HG02840 (cell line): ENCODE measurements at regions not wholly inside any gene's neighbourhood (a gene's known extent, or its start where the extent isn't known, plus 50 kb on each side); places are given as distances from the start of the nearest gene placed in this dataset.

Experiments
- ATAC-seq: cut with Tn5 transposase; IDR thresholded peaks from one replicate; pipeline ENCODE4 v1.9.1; 2021; ENCODE audit warnings: mild to moderate bottlenecking, moderate library complexity, moderate number of reproducible peaks; ENCODE audit not compliant: unreplicated experiment, low FRiP score

DNA sequence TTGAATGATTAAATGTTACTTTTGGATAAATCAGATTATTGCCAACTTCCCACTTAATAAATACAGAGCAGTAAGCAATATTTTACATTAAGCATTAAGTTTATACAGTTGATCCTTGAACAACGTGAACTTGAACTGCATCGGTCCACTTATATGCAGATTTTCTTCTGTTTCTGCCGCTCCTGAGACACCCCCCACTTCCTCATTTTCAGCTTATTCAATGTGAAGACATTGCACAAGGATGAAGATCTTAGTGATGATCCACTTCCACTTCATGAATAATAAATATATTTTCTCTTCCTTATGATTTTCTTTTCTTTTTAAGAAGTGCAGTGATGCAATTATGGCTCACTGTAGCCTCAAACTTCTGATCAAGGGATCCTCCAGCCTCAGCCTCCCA, 167.2 kb downstream of the LINC00237 start:
- ATAC-seq, result no peak

DNA sequence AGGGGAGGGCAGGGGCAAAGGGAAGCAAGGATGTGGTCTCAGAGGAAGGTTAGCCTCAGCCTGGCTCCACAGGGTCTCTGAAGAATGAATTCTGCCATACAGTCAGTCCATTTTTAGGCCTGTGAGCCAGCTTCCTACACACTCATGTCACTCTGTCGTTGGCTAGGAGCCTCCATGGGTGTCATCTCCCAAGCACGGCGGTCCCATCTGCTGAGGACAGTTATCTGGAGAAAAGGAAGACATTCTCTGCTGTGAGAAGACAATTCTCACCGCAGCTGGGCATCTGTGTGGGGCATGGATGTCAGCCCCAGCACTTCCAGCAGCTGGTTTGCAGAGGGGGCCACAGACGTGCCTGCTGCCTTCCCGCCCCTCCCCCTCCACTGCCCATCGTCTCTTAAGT, 167.6 kb downstream of the LINC00237 start:
- ATAC-seq, result no peak

DNA sequence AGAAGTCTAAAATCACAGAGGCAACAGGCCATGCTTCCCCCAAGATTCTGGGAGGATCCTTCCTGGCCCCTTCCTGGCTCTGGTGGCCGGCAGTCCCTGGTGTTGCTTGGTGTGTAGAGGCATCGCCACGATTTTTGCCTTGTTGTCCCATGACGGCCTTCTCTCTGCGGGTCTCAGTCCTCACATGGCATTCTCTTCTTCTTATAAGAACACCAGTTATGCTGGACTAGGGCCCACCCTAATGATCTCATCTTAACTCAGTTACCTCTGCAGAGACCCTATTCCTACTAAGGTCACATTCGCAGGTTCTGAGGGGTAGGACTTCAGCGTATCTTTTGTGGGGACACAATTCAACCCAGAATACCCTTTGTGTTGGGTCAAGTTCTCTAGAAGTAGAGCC, 168.0 kb downstream of the LINC00237 start:
- no peak for ATAC-seq

DNA sequence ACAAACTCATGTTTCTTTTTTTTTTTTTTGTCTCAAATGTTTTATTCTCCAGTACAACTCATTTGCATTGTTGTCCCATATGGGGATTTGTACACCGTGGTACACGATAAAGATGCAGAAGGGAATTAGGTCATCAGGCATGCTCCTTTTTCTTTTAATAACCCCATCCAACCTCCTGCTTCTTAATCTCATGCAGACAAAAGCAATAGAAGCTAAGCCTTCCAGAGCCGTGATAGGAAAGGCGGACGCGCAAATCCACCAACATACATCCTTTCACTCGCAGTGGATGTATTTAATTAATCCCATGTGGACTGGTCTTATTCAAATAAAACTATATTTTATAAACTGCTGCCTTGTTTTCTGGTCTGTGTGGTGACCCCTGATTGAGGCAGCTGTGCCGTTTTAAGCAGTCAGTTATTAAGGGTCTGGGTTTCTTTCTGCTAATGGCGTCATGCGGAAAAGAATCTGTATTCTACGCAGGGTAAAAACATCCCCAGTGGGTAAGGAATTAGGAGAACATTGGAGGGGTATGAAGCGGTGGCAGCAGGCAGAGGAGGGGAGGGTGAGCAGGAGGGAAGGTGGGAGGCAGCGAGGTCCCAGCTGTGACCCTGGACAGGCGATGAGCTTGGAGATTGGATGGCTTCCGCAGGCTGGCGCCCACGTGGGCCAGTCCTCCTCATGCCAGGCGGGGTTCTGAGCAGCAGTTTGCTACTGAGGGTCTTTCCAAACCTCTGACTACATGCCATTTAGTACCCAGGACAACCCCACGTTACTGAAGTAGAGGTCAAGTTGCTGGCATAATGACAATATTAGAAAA, 172.8 kb downstream of the LINC00237 start:
- ATAC-seq, result no peak

DNA sequence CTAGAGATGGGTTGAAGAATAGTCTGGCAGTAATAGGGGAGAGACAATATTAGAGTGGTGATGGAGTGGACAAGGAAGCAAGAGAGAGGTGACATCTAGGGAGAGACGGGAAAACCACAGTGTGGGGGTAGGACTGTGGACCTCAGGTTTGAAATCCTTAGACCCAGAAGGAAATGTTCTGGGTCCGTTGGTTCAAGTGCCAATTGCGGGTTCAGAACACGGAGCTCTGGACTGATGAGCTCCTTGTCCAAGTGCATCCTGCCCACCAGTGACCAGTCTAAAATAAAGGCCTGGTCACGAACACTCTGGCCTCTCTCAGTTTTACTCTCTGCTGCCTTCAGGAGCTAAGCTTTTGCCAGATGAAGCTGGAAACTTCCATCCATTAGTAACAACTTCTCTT, 174.0 kb downstream of the LINC00237 start:
- no peak for ATAC-seq

DNA sequence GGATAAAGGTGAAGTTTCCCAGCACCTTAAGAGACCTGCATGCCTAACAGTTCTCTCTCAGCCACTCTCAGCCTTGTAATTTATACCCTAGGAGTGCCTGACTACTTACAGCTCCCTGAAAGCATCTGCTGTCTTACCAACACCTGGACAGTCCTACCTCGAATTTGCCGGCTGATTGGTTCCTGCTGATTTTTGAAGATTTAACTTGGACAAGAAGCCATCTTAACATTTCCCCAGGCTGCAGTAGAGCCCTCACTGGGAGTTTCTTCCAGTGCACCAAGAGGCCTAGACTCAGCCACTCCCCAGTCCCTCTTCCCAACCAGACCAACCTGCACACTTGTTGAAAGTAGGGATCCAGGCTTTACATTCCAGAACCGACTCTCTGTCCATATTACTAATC, 174.5 kb downstream of the LINC00237 start:
- ATAC-seq, result no peak

DNA sequence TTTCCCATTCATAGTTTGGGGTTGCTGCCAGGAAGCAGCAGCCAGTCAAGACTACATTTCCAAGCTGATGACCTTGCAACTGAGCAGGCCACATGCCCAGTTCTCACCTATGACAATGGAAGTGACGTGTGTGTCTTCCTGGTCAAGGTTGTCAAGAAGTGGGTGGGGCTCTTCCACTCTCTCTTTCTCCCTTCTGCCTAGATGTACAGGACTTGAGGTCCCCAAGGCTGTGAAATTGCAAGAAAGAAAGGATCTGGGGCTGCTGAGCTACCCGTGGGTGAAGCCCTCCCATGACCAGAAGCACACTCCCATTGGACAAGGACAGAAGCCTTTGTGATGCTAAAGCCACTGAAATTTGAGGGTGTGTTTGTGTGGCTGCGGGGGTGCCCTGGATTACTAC, 175.1 kb downstream of the LINC00237 start:
- no peak for ATAC-seq

DNA sequence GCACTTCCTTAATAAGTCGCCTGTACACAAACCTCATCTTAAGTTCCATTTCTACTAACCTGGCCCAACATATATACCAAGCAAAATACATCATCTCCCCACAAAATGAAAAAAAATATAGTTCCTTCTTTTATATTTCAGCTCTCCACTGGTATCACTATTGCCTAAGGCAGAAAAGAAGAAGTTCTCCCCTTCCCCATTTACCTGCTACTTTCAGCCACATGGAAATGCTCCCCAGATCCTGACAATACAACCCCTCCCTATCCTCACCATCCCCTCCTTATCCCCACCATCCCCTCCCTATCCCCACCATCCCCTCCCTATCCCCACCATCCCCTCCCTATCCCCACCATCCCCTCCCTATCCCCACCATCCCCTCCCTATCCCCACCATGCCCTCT, 175.7 kb downstream of the LINC00237 start:
- ATAC-seq, result no peak

DNA sequence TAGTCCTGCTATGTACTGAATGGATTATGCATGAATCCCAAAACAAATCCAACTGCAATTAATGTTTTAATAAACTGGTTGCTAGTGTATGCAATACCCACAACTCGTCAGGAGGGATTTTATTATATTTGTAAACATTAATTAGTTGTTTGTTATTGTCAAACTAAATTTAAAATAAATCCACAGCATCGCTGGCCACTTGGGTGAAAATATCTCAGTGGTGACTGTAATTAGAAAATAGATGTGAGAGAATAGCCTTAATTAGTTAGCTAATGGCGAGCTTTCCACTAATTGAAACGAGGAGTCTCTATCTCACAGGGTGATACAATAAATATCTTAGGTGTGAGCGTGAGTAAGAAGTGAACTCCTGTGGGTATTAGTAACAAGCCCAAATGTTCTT, 176.8 kb downstream of the LINC00237 start:
- ATAC-seq, result no peak

DNA sequence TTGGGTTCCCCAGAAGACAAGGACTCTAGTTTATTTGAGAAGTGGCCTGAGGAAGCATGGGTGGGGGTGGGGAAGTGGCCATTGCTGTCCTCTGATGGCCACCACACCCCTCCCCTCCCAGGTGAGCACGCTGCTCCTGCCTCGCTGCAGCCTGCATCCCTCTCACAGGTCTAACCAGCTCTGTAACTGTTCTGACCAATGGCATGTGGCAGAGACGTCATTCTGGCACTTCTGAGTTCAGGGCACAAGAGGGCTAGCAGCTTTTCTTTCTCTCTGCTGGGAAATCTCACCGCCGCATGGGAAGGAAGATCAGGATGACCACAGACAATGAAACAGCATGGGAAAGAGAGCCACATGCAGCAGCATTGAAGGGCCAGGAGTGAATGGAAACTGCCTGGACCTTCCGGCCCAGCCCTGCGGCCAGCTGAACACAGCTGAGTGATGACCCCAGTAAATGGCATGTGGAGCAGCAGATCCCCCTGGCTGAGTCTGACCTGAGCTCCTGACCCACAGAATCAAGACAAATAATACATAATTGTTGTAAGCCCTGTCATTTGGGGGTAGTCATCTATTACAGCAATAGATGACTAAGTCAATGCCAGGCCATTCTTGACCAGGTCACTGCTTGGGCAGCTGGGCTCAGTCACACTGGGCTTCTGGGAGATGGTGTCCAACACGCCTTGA, 179.8 kb downstream of the LINC00237 start:
- no peak for ATAC-seq

DNA sequence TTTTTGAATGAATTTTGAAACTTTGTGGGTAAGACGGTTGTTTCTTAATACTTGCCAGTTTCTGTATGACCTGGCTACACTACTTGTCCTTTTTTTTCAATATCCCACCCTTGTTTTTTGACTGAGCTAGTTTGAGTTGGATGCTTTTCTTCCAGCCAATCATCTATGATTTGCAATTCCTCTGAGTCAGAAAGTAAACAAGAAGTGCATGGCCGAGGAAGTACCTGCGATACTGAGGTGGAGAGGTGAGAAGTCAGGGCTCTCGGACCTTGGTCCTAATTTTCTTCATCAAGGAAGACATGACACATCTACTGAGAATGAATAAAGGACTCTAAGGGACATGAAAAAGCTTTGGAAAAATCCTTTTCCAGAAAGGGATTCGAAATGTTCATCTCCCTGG, 185.7 kb downstream of the LINC00237 start:
- no peak for ATAC-seq

DNA sequence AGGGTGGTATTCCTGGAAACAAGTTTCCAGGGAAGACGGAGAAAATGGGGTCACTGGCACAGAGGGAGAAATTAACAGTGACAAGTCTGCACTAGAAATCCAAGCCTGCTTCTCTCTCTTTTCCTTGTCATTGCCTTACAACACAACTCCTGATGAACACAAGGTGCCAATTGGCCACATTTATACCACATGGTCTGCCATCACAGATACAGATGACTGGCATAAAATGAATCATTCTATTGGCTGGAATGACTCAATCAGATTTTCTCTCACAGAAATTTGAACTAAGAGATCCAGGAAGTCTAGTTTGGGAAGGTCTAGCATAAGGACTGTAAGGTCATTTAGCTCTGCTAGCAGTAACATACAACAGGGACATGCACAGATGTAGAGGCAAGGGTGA, 190.3 kb downstream of the LINC00237 start:
- no peak for ATAC-seq

DNA sequence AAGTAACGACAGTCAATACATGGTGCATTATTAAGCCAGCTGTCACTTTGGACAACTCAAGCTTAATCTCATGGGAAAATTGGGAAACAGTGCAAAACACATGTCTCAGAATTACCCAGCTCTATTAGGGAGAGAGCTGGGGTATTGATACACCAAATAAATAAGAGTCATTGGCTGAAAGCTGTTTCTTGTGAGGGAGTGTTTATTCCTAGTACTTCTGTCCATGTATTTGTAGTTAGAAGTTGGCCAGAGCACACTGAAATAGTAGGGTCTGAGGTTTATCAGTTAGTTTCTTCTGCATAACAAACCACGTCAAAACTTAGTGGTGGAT, 192.0 kb upstream of the RALGAPA2 start:
- ATAC-seq, result no peak

DNA sequence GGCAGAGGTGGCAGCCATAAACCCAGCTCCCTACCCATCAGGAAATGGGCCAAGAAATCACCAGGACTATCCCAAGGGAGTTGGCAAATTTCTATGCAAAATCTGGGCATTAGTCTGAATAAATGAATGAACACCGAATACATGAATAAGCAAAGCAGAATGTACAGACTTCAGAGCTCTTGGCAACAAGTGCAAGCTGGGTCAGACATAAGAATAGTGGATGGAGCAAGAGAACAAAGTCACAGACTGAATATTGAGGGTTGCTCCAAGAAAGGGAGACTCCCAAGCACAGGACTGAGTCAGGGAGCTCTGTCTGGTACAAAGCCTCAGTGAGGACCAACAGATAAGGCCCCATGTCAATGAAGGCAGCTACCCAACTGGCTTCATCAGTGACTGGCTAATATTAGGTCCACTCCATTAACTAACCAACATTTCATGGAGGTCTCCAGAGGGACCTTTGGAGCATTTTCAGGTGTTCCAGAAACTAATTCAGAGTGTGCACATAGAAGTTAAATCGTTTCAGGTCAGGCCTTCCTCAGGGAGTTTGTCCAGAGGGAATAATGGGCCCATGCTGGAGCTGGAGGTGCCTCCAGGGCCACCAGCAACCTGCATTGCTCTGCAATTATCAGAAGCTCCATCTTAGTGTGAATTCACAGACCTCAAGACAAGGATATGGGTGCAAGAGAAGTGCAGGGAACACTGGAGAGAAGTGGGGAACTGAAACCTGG, 191.5 kb upstream of the RALGAPA2 start:
- ATAC-seq, result no peak

DNA sequence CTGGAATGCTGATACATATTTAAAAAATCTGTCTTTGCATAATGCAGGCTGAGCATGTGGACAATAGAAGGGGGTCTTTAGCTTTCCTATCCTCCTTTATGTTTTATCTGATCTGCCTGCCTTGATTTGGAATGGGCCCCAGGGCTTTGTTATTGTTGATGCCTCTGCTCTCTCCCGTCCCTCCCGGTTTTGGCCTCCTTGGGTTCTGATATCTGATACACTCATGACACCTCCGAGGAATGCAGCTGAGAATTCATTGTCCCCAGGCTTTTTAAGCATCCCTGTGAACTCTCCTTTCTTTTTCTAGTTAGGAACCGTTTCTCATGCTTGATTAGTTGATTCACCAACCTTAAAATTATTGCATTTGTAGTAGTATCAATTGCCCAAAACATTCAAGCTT, 185.5 kb upstream of the RALGAPA2 start:
- ATAC-seq, result no peak

DNA sequence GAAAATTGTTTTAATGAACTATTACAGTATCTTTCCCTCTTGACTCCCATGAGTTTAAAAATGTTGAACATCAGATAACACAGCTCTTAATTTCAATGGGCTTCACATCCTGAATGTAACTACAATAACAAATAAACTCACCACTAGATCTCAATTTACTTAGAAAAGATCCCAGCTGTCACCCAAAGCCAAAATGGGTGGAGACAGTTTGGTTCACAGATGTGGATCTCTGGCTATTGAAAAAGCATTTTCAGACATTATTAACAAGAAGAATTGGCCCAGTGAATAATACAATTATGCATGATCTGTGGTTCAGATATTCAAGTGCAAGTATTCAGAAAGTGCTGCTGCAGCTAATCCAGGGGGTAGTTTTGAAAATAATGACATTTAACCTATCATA, 184.7 kb upstream of the RALGAPA2 start:
- no peak for ATAC-seq

DNA sequence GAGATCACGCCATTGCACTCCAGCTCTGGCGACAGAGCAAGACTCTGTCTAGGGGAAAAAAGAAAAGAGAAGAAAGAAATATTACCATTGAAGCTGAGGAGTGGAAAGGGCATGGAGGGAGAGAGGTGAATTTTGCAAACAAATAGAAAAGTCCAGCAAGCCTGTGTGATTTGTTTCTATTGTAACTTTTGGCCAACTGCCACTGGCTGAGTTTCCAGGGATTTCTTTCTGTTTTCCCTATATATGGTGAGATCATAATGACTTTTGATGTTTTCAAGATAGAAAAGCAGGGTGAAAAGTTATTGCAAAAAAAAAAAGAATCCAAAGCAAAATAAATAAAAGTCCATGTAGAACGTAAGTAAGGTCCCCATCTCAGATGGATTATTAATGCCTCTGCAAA, 184.2 kb upstream of the RALGAPA2 start:
- ATAC-seq, result no peak

DNA sequence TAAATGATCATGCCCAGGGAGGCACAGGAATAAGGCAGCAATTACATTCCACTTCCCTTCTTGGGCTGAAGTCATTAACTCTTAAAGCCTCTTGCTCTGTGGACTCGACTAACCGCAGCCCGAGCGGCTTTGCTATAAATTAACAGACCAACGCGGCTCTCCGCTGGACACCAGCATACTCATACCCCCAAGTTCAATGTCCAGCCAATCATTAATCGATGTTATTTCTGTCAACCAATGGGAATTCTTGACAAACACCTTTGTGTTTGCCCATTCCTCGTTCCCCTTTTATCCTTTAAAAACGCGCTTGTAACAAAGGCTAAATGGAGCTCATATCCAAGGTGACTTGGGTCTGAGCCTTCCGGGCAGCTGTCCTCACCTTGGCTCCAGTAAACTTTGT, 183.1 kb upstream of the RALGAPA2 start:
- ATAC-seq, result no peak

DNA sequence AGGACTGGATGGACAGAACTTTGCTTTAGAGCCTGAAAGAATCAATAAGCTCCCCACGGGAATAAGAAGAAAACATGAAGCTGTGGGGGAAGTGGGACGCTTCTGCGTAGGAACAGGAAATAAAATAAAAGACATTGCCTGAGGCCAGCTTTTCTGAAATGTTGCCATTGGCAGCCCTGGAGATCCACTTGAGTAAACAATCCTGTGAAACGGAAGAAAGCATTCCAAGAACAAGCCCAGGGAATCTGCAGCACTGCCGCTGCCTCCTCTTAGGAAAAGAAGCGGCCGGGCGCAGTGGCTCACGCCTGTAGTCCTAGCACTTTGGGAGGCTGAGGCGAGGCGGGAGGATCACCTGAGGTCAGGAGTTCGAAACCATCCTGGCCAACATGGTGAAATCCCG, 182.3 kb upstream of the RALGAPA2 start:
- no peak for ATAC-seq

DNA sequence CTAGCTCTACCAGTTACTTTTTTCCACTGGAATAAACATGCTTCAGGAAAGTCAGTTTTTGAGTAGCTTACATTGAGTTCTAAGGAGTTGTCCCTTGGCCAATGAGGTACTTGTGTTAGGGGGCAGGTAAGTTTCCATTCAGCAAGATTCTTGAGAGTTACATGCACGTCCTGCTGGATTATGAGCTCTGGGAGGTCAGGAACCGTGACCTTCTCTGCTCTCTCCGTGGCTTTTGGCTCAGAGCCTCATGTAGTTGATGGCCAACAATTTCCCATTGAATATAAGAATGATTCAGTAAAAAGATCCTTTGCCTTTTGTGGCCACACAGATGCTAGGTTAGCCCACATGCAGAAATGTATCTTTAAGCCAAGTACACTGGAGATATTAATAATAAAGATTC, 181.8 kb upstream of the RALGAPA2 start:
- no peak for ATAC-seq

DNA sequence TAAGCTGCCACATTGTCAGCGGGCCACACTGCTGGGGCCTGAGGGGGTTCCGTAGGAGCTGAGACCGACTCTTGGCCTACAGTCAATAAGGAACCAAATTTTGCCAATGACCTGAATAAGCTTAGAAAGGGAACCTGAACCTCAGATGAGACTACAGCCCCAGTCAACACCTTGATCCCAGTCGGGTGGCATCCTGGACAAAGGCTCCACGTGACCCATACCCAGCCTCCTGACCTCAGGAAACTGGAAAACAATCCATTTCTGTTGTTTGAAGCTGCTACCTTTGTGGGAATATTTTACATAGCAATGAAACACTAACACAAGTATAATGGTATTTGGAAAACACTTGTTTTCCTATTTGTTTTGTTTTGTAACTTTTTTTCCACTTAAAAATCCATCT, 179.9 kb upstream of the RALGAPA2 start:
- ATAC-seq, result no peak

DNA sequence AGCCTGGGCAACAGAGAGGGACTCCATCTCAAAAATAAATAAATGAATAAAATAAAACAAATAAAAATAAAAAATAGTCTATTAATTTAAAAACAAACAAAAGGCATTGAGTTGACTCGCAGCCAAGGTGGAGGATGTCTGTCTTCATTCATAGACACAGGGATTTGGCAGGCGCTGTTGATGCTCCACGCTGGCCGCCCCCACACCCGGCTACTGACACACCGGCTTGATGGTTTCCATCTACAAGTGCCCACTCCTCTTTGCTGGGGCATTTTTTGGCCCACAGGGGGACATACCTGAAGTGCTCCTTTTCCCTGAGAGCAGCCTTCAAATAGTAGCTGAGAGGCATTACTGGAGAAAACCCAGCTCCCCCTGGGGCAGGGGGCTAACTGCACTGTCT, 178.3 kb upstream of the RALGAPA2 start:
- no peak for ATAC-seq
